B cell (primary cell): ENCODE measurements at regions not wholly inside any gene's neighbourhood (a gene's known extent, or its start where the extent isn't known, plus 50 kb on each side); places are given as distances from the start of the nearest gene placed in this dataset.

Source experiments
- EZH2 ChIP-seq: IDR thresholded peaks from 2 replicates; pipeline ENCODE4 v1.6.1; 2012; ENCODE audit warnings: borderline replicate concordance, low read depth, mild to moderate bottlenecking, moderate library complexity, low read length; ENCODE audit not compliant: insufficient read depth, poor library complexity, severe bottlenecking
- TF ChIP-seq, protein P1 (sequence below): fragments of 200-600 bp; IDR thresholded peaks from one replicate; pipeline ENCODE4 v1.8.0; 2022; ENCODE audit warnings: antibody characterized with exemption, mild to moderate bottlenecking

DNA sequence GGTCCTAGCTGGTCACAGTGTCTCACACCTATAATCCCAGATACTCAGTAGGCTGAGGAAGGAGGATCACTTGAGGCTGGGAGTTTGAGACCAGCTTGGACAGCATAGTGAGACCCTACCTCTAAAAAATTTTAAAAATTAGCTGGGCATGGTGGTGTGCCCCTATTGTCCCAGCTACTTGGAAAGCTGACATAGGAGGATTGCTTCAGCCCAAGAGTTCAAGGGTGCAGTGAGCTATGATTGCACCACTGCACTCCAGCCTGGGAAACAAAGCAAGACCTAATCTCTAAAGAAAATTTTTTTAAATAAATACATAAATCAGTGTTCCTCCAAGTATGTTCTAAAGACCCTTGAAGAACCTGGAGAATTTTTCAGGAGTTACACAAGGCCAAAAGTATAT is 50.6 kb upstream of the GNAO1 start:
- no peak for TF ChIP-seq EZH2
- TF ChIP-seq, protein P1, sequence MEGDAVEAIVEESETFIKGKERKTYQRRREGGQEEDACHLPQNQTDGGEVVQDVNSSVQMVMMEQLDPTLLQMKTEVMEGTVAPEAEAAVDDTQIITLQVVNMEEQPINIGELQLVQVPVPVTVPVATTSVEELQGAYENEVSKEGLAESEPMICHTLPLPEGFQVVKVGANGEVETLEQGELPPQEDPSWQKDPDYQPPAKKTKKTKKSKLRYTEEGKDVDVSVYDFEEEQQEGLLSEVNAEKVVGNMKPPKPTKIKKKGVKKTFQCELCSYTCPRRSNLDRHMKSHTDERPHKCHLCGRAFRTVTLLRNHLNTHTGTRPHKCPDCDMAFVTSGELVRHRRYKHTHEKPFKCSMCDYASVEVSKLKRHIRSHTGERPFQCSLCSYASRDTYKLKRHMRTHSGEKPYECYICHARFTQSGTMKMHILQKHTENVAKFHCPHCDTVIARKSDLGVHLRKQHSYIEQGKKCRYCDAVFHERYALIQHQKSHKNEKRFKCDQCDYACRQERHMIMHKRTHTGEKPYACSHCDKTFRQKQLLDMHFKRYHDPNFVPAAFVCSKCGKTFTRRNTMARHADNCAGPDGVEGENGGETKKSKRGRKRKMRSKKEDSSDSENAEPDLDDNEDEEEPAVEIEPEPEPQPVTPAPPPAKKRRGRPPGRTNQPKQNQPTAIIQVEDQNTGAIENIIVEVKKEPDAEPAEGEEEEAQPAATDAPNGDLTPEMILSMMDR: no peak
